GM10266 (cell line): ENCODE measurements at regions not wholly inside any gene's neighbourhood (a gene's known extent, or its start where the extent isn't known, plus 50 kb on each side); places are given as distances from the start of the nearest gene placed in this dataset.

Source experiments
- DNase-seq: peaks from one replicate; pipeline ENCODE4 v3.0.0; 2012; ENCODE audit errors: extremely low spot score
- TF ChIP-seq, protein P1 (sequence below): IDR thresholded peaks from 2 replicates; pipeline ENCODE4 v1.5.1; 2012; ENCODE audit warnings: mild to moderate bottlenecking, low read depth; ENCODE audit not compliant: control insufficient read depth, insufficient read depth; ENCODE audit errors: missing control alignments

DNA sequence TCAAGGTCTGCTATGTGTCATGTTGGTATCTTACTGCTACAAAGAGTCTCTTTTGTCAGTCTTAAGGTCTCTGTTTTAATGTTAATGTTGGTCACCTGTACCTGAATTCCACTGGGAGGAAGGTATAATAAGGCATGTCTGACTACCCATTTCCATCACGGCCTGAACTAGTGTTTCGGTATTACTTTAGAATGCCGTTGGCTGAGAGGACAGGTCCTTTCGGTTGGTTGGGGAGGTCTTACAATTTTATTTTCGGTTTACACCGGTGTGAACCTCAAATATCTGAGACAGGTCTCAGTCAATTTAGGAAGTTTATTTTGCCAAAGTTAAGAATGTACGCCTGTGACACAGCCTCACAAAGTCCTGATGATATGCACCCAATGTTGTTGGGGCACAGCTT is 154.9 kb upstream of the ABCA1 start:
- no peak for DNase-seq
- TF ChIP-seq, protein P1, sequence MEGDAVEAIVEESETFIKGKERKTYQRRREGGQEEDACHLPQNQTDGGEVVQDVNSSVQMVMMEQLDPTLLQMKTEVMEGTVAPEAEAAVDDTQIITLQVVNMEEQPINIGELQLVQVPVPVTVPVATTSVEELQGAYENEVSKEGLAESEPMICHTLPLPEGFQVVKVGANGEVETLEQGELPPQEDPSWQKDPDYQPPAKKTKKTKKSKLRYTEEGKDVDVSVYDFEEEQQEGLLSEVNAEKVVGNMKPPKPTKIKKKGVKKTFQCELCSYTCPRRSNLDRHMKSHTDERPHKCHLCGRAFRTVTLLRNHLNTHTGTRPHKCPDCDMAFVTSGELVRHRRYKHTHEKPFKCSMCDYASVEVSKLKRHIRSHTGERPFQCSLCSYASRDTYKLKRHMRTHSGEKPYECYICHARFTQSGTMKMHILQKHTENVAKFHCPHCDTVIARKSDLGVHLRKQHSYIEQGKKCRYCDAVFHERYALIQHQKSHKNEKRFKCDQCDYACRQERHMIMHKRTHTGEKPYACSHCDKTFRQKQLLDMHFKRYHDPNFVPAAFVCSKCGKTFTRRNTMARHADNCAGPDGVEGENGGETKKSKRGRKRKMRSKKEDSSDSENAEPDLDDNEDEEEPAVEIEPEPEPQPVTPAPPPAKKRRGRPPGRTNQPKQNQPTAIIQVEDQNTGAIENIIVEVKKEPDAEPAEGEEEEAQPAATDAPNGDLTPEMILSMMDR = no peak

DNA sequence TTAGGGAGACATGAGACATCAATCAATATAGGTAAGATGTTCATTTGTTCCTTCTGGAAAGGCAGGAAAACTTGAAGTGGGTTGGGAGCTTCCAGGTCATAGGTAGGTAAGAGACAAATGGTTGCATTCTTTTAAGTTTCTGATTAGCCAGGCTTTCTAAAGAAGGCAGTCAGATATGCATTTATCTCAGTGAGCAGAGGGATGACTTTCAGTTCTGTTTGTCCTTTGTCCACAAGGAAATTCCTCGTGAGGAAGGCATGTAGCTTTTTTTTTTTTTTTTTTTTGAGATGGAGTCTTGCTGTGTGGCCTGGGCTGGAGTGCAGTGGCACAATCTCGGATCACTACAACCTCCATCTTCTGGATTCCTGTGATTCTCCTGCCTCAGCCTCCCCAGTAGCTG is 155.3 kb upstream of the ABCA1 start:
- TF ChIP-seq, protein P1 = no peak

DNA sequence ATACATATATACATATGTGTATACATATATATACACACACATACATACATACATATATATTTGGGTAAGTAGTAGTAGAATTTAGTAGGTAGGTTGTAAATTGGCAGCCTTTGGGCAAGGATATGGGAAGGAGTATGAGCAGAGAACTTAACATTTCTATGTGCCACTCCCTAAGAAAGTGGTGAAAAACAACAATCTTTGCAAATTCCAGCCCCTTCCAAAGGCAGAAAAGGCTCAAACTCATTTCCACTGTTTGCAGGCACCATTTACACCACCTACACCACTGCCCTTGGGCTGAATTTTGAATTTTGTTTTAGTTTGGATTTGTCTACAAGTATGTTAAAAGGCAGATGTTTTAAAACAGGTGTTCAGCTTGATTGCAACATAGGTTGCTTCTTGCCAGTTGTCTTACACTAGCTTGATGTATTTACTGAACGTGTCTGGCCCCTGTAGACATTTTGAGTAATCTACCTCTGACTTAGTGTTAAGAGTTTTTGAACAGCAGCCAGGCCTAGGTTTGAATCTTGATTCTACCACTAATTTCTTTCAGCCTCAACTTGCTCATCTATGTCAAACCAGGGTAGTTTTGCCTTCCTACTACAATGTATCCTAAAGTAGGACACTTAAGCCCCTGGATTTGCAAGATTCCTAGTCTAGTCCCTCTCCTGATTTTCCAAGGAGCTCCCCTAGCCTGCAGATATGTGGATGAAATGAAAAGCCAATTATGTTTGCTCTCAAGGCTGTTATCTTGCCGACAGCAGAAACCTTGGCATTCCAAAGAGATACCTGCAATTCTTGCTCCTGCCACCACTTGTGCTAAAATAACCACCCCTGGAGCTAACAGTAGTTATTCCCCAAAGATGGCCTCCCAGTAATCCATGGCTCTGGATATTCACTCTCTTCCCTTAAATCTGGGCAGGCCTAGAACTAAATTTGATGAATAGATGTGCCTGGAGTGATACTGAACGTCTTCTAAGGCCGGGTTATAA is 156.2 kb upstream of the SLC44A1 start:
- no peak for DNase-seq

More for the DNA sequence above, 155.3 kb upstream of the ABCA1 start:
- no peak for DNase-seq

DNA sequence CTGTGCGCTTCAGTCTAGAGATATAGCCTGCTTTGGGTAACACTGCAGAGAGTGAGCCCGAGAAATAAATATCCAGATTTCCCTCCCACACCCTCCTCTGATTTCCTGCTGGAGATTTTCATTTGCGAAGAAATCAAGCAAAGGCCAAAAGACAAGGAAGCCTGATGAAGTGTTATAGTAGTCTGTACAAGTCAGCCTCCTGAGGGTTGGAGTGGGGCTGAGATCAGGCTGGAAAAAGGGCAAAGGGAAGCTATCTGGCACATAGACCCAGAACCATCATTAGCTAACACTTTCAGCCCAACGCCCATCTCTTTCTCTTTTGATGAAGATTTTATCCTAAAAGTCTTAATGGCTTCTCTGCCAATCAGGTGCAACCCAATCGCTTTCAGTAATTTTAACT is 154.6 kb upstream of the SLC44A1 start:
- TF ChIP-seq, protein P1 = no peak
- DNase-seq = no peak

More for the DNA sequence above, 156.2 kb upstream of the SLC44A1 start:
- TF ChIP-seq, protein P1 = no peak

DNA sequence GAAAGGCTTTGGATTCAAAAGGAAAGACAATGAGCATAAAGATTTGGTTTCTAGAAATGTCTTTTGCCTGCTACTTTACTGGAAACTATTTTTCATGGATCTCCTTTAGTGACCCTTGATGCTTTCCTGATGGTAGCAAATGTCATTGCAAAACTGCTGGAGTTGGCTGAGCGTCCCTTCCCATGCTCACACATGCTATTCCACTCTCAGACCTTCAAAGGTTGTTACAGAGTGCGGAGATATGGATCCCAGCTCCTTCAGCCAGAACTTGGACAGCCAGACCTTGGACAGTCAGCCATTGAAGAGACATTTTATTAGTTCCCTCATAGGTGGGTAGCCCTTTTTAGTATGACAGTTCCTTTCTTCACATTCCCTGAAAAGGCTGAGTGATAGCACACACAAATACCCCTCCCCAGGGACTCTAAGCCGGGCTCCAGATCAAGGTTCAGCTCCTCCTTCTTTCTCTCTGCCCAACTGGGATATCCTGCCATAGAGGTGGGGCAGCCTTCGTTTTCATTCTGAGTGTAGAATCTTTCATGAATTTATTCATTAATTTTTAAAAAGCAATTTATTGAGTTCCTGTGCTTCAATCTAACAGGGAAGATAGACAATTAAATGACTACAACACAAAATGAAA is 153.3 kb upstream of the SLC44A1 start:
- TF ChIP-seq, protein P1 = no peak

DNA sequence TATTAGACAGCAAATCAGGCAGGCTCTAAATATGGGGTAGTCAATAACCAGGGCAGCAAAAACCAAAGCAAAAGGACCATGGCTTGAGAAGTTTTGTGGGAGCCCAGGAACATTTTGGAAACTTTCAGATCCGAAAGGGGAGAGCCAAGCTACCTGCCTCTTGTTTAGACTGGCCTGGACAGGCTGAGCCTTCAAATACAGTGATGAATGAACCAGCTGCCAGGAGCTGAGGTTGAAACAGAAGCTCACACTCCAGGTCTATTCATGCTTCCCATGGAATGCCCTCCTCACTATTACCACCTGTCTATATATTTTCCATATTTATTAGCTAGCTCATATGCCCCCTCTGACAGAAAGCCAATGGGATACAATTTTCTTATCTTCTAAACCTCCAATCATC is 150.8 kb upstream of the SLC44A1 start:
- no peak for DNase-seq
- TF ChIP-seq, protein P1 = no peak

More for the DNA sequence above, 153.3 kb upstream of the SLC44A1 start:
- no peak for DNase-seq
